Neural progenitor cell (in vitro differentiated cells): ENCODE measurements at regions not wholly inside any gene's neighbourhood (a gene's known extent, or its start where the extent isn't known, plus 50 kb on each side); places are given as distances from the start of the nearest gene placed in this dataset.

Experiments used
- EZH2 ChIP-seq: fragments of 200-600 bp; sonication (generic); IDR thresholded peaks from 2 replicates; pipeline ENCODE4 v1.6.1; 2017; ENCODE audit warnings: antibody characterized with exemption, mild to moderate bottlenecking, moderate library complexity
- TF ChIP-seq, protein P1 (sequence below): fragments of 200-600 bp; sonication (generic); IDR thresholded peaks from 2 replicates; pipeline ENCODE4 v1.5.1; 2017; ENCODE audit warnings: antibody characterized with exemption, mild to moderate bottlenecking

DNA sequence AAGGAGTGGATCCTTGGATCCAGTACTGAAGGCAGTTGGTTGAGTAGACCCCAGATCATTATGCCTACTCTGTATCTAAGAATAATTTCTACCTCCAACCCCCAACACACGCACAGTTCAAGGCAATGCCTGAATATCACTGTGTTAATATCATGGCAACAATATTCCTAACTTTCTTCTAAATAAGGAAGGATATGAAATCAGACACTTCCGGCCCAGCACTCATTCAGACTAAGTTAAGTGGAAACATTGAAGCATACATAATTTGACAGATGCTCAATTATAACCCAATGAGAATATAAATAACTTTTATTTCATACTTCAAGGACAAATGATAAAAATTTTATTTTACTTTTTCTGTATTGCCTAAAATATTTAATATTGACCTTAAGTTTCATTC, 153.6 kb upstream of the COL3A1 start:
- no peak for TF ChIP-seq EZH2
- TF ChIP-seq, protein P1, sequence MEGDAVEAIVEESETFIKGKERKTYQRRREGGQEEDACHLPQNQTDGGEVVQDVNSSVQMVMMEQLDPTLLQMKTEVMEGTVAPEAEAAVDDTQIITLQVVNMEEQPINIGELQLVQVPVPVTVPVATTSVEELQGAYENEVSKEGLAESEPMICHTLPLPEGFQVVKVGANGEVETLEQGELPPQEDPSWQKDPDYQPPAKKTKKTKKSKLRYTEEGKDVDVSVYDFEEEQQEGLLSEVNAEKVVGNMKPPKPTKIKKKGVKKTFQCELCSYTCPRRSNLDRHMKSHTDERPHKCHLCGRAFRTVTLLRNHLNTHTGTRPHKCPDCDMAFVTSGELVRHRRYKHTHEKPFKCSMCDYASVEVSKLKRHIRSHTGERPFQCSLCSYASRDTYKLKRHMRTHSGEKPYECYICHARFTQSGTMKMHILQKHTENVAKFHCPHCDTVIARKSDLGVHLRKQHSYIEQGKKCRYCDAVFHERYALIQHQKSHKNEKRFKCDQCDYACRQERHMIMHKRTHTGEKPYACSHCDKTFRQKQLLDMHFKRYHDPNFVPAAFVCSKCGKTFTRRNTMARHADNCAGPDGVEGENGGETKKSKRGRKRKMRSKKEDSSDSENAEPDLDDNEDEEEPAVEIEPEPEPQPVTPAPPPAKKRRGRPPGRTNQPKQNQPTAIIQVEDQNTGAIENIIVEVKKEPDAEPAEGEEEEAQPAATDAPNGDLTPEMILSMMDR = no peak
